ENCODE measurements at regions not wholly inside any gene's neighbourhood (a gene's known extent, or its start where the extent isn't known, plus 50 kb on each side); places are given as distances from the start of the nearest gene placed in this dataset.

- TF ChIP-seq, protein P1, sequence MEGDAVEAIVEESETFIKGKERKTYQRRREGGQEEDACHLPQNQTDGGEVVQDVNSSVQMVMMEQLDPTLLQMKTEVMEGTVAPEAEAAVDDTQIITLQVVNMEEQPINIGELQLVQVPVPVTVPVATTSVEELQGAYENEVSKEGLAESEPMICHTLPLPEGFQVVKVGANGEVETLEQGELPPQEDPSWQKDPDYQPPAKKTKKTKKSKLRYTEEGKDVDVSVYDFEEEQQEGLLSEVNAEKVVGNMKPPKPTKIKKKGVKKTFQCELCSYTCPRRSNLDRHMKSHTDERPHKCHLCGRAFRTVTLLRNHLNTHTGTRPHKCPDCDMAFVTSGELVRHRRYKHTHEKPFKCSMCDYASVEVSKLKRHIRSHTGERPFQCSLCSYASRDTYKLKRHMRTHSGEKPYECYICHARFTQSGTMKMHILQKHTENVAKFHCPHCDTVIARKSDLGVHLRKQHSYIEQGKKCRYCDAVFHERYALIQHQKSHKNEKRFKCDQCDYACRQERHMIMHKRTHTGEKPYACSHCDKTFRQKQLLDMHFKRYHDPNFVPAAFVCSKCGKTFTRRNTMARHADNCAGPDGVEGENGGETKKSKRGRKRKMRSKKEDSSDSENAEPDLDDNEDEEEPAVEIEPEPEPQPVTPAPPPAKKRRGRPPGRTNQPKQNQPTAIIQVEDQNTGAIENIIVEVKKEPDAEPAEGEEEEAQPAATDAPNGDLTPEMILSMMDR (IDR thresholded peaks at IDR 0.05): no peak
- TF ChIP-seq POLR2A (IDR thresholded peaks at IDR 0.05) (no peak), POLR2AphosphoS5 (IDR thresholded peaks at IDR 0.05) (no peak), EP300 (IDR thresholded peaks at IDR 0.05) (no peak)
Observed at GRCh38 chr14:82595466-82595865, 1061.8 kb upstream of the SEL1L start.
